HG02885 (cell line): ENCODE measurements at regions not wholly inside any gene's neighbourhood (a gene's known extent, or its start where the extent isn't known, plus 50 kb on each side); places are given as distances from the start of the nearest gene placed in this dataset.
A peak's percentile ranks its signal among the peaks of the same experiment; 100 is the strongest.
"Not testable (repeated sequence)": the region's sequence is repeated elsewhere in the genome, so short reads cannot be mapped to it uniquely, and the experiment has no call there.

ENCODE experiments used
- ATAC-seq: cut with Tn5 transposase; IDR thresholded peaks from one replicate; pipeline ENCODE4 v1.9.1; 2021; ENCODE audit warnings: mild to moderate bottlenecking; ENCODE audit not compliant: unreplicated experiment, poor library complexity

DNA sequence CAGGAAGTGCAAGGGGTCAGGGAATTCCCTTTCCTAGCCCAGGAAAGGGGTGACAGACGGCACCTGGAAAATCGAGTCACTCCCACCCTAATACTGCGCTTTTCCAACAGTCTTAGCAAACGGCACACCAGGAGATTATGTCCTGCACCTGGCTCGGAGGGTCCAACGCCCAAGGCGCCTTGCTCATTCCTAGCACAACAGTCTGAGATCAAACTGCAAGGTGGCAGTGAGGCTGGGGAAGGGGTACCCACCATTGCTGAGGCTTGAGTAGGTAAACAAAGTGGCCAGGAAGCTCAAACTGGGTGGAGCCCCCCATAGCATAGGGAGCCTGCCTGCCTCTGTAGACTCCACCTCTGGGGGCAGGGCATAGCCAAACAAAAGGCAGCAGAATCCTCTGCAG is 618.5 kb upstream of the LRRN3 start:
- not testable (repeated sequence) for ATAC-seq

DNA sequence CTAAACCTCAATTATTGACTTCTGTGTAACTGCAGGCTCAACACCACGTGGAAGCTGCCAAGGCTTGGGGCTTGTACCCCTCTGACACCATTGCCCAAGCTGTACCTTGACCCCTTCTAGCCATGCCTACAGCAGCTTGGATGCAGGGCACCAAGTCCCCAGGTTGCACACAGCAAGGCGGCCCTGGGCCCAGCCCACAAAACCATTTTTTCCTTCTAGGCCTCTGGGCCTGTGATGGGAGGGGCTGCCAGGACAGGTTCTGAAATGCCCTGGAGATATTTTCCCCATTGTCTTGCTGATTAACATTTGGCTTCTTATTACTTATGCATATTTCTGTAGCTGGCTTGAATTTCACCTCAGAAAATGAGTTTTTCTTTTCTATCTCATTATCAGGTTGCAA is 610.0 kb upstream of the LRRN3 start:
- no peak for ATAC-seq

DNA sequence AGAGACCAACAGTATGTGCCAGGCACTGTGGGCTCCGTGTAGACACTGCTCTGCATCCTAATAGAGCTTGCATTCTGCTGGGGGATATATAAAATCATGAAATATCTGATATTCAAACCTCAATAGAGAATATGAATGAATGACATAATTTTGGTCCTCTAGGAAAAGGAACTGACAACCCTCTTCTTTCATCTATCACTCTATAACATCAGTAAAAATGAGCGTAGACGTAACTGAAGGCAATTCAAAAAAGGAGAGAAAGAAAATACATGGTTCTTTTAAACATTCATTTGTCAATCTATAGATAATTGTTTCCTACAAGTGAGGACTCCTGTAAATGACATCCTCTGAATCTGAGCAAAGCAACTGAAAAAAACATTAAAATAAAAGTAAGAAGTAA is 607.4 kb upstream of the LRRN3 start:
- no peak for ATAC-seq

DNA sequence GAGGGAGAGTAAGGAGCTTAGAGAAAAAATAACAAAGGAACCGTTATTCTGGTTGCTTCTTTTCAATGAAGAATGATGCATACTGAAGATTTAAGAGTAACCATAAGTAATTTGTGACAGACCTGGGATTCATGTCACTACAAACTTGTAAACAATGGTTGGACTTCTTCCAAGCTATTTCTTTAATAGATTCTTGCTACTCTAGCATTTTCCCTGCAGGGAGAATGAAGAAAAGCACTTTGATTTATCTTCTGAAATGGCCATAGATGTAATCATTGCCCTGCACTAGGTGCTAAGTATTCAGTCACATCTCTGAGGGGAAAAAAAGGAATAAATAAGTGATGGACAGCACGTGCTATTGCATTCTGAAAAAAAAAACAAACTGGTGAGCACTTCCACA is 606.6 kb upstream of the LRRN3 start:
- ATAC-seq = no peak

DNA sequence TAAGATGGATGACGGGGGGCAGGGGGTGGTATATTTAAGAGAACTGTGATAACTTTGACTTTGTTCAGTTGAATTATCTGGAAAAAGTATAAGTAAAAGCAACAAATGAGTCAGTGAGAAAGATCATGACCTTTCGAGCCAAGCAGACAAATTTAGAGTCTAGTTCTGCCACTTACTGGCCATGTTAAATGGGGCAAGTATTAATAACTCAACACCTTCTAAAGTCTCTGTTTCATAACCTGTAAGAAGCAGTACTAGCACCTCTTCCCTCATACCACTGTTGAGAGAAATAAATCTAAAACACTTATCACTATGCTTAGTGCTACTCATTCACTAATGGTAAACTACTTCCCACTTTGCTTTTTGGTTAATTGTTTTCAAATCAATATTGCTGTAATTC is 604.4 kb upstream of the LRRN3 start:
- ATAC-seq = peak; percentile 55

DNA sequence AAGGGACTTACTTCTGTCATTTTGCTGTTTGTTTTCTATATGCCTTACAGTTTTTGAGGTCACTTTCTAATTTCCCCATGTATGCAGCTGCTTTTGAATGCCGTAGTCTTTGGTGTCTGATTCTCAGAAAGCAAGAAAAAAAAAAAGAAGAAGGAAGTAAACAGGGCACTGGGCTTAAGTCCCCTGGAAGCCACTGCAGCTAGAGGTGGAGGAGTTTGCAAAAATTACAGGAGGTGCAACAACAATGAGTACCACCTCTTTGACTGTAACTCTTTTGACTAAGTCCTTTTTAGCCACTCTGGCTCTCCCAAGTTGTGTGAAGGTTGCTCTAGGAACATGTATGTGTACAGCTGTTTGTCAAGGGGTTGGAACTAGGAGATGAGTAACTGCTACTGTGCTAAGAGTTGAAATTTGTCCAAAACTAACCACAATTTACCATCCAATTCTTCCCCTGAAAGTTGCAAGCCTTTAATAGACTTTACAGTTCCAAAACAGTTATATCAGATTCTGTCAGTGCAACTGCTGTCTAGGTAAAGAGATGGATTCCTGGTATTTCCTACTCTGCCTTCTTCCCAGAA is 588.0 kb upstream of the LRRN3 start:
- no peak for ATAC-seq

DNA sequence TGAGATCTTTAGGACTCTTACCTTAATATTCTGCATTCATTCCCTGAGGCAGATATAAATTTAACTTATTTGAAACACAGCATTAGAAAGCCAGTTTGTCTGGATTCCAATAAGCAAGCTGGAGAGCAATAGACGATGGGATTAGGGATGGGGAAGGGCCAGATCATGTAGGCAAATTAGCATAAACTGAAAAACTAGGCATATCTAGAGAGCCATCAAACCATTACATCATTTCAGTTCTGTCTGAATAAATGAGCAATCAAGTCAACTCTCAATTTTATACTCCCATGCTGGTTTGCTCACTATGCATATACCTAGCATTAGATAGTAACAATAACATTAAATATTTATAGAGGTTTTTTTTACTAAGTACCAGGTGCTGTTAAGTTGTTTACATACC is 583.6 kb upstream of the LRRN3 start:
- no peak for ATAC-seq

DNA sequence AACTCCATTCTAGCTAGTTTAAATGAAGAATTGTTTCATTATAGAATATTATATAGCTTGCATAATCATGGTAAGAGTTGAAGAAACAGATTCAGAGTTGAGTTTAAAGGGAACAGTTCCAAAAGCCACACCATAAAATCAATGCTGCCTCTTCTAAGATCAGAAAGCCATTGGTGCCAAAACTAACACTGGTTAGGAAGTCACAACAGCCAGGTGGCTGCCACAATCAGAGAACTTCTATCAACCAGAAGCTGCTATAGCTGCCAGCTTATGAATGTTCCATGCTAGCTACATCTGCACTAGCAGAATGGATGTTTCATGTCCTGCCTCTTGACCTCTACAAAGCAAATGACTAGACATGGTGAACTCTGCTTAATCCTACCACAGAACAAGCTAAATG is 583.1 kb upstream of the LRRN3 start:
- no peak for ATAC-seq

DNA sequence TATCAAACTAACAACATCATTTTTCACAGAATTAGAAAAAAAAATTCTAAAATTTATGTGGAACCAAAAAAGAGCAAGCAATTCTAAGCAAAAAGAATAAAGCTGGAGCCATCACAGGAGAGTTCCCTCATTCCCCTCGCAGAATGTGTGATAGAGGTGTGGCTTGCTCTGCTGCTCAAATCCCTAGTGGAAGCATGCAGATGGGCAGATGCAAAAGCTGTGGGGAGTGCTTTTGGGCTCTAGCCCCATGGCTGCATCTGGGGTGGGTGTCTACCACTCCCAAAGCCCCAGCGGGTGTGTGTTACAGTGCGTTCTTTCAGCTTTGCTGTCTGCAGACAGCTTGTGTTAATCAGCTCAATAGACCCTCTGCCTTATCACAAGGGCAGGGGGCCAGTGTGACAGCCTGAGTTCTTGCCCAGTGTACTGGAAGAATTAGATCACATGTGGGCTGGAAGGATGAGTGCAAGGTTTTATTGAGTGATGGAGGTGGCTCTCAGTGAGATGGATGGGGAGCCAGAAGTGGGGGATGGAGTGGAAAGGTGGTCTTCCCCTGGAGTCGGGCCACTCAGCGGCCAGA is 575.9 kb upstream of the LRRN3 start:
- not testable (repeated sequence) for ATAC-seq

DNA sequence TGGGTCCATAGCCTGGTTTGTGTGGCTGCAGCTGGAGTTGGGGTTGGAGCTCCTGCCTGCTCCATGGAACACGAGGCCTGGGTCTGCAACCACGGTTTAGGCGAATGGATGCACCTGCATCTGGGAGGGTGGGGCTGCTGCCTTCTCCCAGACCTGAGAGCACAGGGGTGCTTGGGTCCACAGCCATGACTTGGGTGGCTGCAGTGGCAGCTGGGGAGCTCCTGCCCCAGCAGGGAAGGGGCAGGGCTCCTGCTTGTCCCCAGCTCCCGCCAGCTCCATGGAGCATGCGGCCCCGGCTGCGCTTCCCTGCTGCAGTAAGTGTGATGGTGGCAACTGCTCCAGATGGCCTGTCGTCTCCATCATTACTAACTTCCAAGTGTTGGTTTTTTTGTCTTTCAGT is 571.1 kb upstream of the LRRN3 start:
- no peak for ATAC-seq

DNA sequence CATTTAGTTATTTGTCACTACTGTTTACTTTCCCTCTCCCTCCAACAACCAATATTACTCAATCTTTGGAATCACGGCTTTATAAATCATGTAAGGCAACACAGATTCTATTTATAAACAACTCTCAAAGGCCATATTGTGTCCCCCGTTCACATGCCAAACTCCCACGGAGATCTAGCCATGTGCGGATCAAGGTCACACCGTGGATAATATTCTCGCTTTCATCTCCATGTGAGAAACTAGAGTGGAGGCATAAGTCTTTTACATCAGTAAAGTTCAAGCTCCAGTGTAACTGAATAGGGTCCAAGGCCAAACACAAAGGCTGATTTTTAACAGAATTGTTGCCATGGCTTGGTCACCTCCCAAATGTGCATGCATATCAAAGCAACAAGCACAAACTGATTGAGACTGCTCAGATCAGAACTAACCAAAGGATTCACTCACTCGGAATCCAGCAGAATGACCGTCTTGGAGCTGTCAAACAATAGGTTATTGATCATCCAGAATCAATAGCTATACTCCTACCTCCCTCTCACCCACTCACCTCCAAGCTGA is 569.5 kb upstream of the LRRN3 start:
- ATAC-seq = no peak

DNA sequence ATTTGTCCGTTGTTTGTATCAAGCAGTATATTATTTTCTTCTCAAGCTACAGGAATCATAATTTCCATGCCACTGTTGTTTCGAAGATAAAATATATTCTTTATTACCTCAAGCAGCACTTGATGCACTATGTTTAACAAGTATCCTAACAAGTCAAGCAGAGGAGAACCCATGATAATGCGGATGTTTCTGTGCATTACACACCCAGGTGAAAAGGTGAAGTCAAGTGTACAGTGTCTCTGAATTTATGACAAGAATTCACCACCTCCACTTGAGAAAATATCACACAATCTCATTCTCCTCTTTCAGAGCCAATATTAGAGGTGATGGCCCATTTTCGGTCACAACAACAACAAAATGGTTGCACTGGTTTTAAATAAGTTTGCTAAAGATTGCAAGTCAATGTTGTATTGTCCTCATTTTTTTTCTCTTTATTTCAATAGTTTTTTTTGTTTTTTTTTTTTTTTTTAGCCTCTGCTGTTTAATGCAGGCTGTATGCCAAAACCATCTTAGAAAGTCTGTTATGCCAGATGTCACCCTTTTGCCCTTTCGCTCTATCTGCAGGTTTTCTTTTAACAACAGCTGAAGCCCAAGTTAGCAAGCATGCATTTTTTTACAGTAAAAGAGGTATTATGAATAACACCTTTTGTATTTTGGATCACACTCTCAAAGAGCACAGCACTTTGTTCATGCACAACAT is 568.7 kb upstream of the LRRN3 start:
- ATAC-seq = no peak

DNA sequence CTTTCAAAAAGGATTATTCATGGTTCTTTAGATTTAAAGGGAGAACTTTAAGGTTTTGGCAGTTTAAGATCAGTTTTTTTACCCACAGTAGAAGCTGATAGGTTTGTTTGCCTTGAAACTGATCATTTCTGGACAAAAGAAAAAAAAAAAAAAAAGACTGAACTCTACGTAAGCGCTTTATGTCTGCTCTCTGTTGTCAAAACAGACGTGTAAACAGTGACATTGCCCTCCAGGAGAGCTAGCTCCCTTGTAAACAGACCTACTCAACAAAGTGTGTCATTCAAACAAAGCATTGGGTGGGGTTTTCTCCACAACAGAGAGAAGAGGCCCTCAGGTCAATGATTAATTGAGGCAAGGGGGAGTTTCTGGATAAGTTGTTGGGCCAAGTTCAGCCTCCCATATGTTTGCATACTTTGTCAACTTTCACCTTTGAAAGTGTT is 568.1 kb upstream of the LRRN3 start:
- ATAC-seq = no peak

DNA sequence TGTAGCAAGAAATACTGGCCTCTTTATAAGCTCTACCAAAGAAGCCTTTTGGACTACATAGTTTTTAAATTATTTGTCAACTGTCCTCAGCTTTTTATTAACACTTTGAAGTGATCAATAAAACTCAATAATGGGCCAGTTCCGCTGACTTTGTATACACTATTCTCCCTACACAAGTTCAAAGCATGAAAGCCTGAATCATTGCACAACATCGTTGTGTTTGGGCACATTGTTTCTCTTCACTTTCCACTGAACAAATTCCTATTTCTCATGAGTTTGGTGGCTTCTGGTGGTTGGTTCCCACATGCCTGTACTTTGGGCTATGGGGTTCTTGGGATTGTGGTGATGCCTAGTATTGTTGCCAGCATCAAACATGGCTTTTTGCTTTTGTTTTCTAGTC is 561.8 kb upstream of the LRRN3 start:
- ATAC-seq = no peak

DNA sequence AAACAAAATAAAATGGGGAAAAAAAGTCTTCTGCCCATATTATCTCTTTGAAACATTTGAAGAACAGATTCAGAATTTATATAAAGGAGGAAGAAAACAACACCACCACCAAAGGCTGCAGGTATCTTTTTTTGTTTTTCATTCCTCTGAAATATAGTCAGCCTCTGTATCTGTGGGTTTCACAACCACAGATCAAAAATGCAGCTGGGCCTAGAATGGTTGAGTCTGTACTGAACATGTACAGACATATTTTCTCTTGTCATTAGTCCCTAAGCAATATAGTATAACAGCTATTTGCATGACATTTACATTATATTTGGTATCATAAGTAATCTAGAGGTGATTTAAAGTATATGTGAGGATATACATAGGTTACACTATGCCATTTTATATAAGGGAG is 559.7 kb upstream of the LRRN3 start:
- ATAC-seq = no peak

DNA sequence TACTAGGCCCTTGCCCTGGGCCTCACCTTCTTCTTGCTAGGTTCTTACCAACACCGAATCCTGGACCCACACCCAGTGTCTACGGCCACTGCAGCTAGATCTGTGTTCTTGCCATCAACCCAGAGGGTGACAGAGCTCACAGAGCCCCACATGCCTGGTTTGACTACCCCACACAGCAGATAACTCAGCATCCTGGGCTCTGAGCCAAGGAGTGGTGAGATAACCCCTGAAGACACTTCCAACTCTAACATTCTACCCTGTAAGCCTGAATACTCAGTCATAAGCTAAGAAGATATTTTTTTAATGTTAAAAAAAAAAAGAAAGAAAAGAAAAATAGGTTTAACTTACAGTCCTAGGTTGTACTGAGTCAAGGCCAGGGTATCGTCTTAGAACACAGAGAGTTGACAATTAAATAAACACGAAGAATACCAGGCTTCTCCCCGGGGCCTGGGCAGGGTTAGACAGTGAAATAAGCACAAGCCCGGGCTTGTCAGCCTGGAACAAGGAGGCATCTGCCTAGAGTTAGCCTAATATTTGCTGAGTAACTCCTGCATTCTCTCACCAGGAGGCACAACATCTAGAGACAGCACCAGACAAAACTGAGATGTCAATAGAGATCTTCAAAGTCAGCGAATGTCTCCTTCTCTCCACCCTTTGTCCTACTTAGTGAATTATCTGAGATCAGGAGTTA is 556.5 kb upstream of the LRRN3 start:
- ATAC-seq = no peak

DNA sequence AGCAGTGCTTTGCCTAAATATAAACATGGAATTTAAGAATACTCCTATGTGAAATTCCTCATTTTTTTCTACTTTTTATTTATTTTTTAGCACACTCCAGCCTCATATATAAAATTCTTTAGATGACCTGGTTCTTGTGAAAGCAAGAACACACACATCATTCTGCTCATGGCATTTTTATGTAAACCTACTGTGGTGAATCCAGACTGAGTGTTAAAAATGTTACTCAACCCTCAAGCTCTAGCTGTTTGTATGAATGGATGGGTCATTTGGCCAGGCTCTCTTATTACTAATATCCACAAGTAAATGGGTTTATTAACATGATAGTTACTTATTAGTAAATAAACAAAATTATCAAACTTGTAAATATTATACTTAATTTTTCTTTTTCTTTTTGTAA is 551.7 kb upstream of the LRRN3 start:
- ATAC-seq = no peak

DNA sequence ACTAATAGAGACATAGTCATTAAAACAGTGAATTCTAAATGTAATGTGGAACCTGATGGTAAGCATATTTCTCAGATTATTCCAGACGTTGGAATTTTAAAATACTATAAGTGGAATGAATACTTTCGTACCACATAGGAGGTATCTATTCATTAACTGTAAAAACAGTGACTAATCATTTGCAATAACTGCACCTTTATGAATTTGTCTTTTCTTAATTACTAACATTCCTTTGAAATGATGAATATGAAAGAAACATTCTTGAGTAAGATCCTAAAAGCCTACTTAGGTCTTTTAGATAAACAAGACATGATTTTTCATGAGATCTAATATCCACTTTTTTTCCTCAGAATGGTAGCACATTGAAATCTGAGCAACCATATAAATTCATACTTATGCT is 549.0 kb upstream of the LRRN3 start:
- ATAC-seq = no peak

DNA sequence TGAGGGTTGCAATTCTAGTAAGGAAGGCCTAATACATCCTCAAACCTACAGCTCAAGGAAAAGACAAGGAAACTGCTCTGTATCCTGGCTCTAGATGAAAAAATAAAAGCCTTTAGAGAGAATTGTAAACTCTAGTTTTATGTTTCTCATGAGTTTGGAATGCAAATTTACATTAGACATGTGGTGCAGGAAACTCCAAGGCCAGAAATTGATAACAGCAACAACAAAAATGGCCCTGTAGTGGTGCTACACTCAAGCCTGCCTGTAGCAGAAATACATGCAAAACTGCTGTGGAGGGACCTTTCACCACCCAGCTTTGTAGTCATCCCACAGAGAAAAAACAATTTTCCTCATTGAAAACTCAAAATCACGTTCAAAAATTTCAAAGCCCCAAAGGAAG is 546.7 kb upstream of the LRRN3 start:
- ATAC-seq = no peak

DNA sequence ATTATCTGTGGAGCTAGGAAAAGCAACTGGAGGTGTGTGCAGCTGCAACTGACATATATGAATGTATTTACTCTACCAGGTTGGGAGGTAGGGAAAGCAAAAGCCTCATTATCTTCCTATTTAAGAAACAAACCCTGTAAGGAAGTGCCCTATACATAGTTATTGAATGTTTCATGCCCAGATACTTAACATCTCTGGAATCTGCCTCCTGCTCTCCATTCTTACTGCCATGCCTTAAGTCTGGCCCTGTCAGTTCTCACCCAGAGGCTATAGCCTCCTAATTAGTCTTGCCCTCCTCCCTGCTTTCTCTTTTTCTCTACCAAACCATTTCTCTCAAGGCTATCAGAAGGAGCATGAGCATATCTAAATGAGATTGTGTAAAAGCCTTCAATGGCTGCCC is 542.6 kb upstream of the LRRN3 start:
- no peak for ATAC-seq

DNA sequence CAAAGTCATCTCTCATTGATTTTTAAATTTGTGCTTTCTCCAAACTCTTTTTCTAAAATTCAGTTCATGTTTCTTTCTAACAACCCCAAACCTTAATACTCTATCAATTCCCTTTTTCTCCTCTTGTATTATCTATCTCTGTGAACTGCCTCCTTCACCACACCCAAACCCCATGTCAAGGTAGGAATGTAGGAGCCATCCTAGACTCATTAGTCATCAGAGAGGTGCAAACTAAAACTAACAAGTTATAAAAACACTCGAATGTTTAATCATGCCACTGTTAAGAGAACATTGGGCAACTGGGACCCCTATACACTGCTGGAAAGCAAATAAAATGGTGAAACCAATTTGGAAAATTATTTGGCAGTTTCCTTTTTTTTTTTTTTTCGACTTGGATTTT is 533.8 kb upstream of the LRRN3 start:
- no peak for ATAC-seq
